ENCODE measurements at regions not wholly inside any gene's neighbourhood (a gene's known extent, or its start where the extent isn't known, plus 50 kb on each side); places are given as distances from the start of the nearest gene placed in this dataset.

GRCh38 chr21:38643404-38644023, 145.2 kb upstream of the ERG start:
- ChIA-PET POLR2A (no interaction called here), CTCF (no interaction called here)
- DNase-seq (ENCODE audit: low read depth), result no peak
- Histone ChIP-seq H3K36me3 (ENCODE audit: control insufficient read depth, insufficient read depth, low read length) (no peaks in the 10 kb centered on the region), H3K27me3 (ENCODE audit: control insufficient read depth, insufficient read depth, low read length) (peaks cover 26% of the 10 kb centered on the region), H3K4me3 (ENCODE audit: low read depth, low read length) (no peak overlapping the region)
- TF ChIP-seq CTCF (IDR thresholded peaks at IDR 0.05; ENCODE audit: insufficient read depth, low read depth, low read length), result no peak

- POLR2A ChIA-PET, result no interaction called here
- TF ChIP-seq CTCF (IDR thresholded peaks at IDR 0.05; ENCODE audit: insufficient read depth, low read depth, low read length), result no peak
- peak; percentile 48 for DNase-seq (ENCODE audit: low read depth)
- CTCF ChIA-PET, result interaction anchor here (1.1 kb wide), 1 partner anchor 114 kb away, joined by 3 read pairs; no protein-coding TSS in a partner anchor
- Histone ChIP-seq H3K4me3 (ENCODE audit: low read depth, low read length) (no peak overlapping the region), H3K27me3 (ENCODE audit: control insufficient read depth, insufficient read depth, low read length) (peaks cover 33% of the 10 kb centered on the region), H3K36me3 (ENCODE audit: control insufficient read depth, insufficient read depth, low read length) (no peaks in the 10 kb centered on the region)
These were observed 147.0 kb upstream of the ERG start for GRCh38 chr21:38645282-38645681.

- CTCF ChIA-PET, result interaction anchor here (0.8 to 1.1 kb wide), 3 partner anchors 13 to 492 kb away, joined by 3 read pairs; no protein-coding TSS in a partner anchor
- H3K27me3 ChIP-seq (ENCODE audit: control insufficient read depth, insufficient read depth, low read length), result peaks cover 31% of the 10 kb centered on the region
These were observed 148.0 kb upstream of the ERG start for GRCh38 chr21:38646213-38646837.

GRCh38 chr21:38649120-38649519, 150.8 kb upstream of the ERG start:
- ChIA-PET CTCF (interaction anchor here (1.1 kb wide), 1 partner anchor 10 kb away, joined by 3 read pairs; no protein-coding TSS in a partner anchor), POLR2A (no interaction called here)
- H3K27me3 ChIP-seq (ENCODE audit: control insufficient read depth, insufficient read depth, low read length), result peaks cover 30% of the 10 kb centered on the region

More at GRCh38 chr21:38646213-38646837, 148.0 kb upstream of the ERG start:
- no peak overlapping the region for H3K4me3 ChIP-seq (ENCODE audit: low read depth, low read length)
- no peak for TF ChIP-seq CTCF (IDR thresholded peaks at IDR 0.05; ENCODE audit: insufficient read depth, low read depth, low read length)
- DNase-seq (ENCODE audit: low read depth), result peak; percentile 31
- POLR2A ChIA-PET, result no interaction called here
- no peaks in the 10 kb centered on the region for H3K36me3 ChIP-seq (ENCODE audit: control insufficient read depth, insufficient read depth, low read length)

More at GRCh38 chr21:38649120-38649519, 150.8 kb upstream of the ERG start:
- H3K4me3 ChIP-seq (ENCODE audit: low read depth, low read length), result no peak overlapping the region
- TF ChIP-seq CTCF (IDR thresholded peaks at IDR 0.05; ENCODE audit: insufficient read depth, low read depth, low read length), result no peak
- no peaks in the 10 kb centered on the region for H3K36me3 ChIP-seq (ENCODE audit: control insufficient read depth, insufficient read depth, low read length)
- DNase-seq (ENCODE audit: low read depth), result no peak

Data from BJ (cell line).